HFFc6 (cell line): ENCODE measurements at regions not wholly inside any gene's neighbourhood (a gene's known extent, or its start where the extent isn't known, plus 50 kb on each side); places are given as distances from the start of the nearest gene placed in this dataset.

Source experiments
- DNase-seq: peaks from one replicate; pipeline ENCODE4 v3.0.0-alpha.2; 2018
- H3K27ac Mint-ChIP-seq: 2 replicates; pipeline ENCODE4 v1.8.0; 2020; ENCODE audit warnings: mild to moderate bottlenecking, mixed read lengths
- H3K27me3 Mint-ChIP-seq: 2 replicates; pipeline ENCODE4 v1.8.0; 2021; ENCODE audit warnings: mild to moderate bottlenecking, moderate library complexity, mixed read lengths; ENCODE audit not compliant: insufficient read depth
- H3K36me3 Mint-ChIP-seq: 2 replicates; pipeline ENCODE4 v1.8.0; 2021; ENCODE audit warnings: low read depth, mixed read lengths
- H3K4me1 Mint-ChIP-seq: 2 replicates; pipeline ENCODE4 v1.8.0; 2020; ENCODE audit warnings: low read depth, mixed read lengths
- H3K4me3 Mint-ChIP-seq: 2 replicates; pipeline ENCODE4 v1.8.0; 2020; ENCODE audit warnings: mild to moderate bottlenecking, moderate library complexity, mixed read lengths
- H3K9me3 Mint-ChIP-seq: 2 replicates; pipeline ENCODE4 v1.8.0; 2020; ENCODE audit warnings: mild to moderate bottlenecking, mixed read lengths
- TF ChIP-seq, protein P1 (sequence below): fragments of 200-600 bp; sonication (generic); IDR thresholded peaks from 2 replicates; pipeline ENCODE4 v1.5.0; 2021; ENCODE audit warnings: antibody characterized with exemption, mild to moderate bottlenecking

DNA sequence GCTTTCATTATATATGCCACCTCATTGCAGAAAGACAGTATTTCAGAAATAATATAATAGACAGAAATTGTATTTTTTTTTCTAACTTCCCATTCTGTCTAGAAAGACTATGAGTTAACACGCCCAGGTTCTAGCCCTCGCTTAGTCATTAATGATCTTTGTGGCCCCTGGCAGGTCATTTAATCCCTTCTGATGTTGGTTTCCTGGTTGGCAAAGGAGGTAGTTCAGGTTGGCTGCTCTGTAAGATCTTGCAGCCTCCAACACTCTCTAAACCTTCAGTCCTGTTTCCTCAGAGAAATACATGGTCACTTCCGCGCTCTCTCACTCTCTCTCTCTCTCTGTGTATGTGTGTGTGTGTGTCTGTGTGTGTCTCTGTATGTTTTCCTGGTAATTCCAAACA is 156.3 kb upstream of the NOCT start:
- no peak for DNase-seq
- Mint-ChIP-seq H3K27ac (no peak overlapping the region), H3K4me3 (no peak overlapping the region), H3K4me1 (peaks cover 7% of the 10 kb centered on the region), H3K9me3 (no peaks in the 10 kb centered on the region), H3K36me3 (no peaks in the 10 kb centered on the region), H3K27me3 (peaks cover 15% of the 10 kb centered on the region)
- TF ChIP-seq, protein P1, sequence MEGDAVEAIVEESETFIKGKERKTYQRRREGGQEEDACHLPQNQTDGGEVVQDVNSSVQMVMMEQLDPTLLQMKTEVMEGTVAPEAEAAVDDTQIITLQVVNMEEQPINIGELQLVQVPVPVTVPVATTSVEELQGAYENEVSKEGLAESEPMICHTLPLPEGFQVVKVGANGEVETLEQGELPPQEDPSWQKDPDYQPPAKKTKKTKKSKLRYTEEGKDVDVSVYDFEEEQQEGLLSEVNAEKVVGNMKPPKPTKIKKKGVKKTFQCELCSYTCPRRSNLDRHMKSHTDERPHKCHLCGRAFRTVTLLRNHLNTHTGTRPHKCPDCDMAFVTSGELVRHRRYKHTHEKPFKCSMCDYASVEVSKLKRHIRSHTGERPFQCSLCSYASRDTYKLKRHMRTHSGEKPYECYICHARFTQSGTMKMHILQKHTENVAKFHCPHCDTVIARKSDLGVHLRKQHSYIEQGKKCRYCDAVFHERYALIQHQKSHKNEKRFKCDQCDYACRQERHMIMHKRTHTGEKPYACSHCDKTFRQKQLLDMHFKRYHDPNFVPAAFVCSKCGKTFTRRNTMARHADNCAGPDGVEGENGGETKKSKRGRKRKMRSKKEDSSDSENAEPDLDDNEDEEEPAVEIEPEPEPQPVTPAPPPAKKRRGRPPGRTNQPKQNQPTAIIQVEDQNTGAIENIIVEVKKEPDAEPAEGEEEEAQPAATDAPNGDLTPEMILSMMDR = no peak

DNA sequence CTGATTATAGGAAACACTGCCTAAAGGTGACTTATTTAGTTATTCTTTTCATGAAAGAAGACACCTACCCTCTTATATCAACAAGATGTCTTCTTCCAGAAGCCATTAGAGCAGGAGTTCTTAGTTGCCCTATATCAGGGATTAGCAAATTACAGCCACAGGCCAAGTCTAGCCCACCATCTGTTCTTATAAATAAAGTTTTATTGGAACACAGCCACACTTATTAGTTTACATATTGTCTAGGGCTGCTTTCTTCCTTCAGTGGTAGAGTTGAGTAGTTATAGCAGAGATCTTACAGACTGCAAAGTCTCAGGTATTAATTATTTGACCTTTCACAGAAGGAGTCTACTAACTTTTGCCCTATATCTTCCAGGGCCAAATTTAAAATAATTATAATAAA is 157.2 kb upstream of the NOCT start:
- no peak for DNase-seq
- H3K27me3 Mint-ChIP-seq = peaks cover 10% of the 10 kb centered on the region
- H3K4me3 Mint-ChIP-seq = no peak overlapping the region
- no peaks in the 10 kb centered on the region for H3K9me3 Mint-ChIP-seq
- TF ChIP-seq, protein P1 = no peak
- H3K4me1 Mint-ChIP-seq = peaks cover 7% of the 10 kb centered on the region
- H3K36me3 Mint-ChIP-seq = no peaks in the 10 kb centered on the region
- no peak overlapping the region for H3K27ac Mint-ChIP-seq

DNA sequence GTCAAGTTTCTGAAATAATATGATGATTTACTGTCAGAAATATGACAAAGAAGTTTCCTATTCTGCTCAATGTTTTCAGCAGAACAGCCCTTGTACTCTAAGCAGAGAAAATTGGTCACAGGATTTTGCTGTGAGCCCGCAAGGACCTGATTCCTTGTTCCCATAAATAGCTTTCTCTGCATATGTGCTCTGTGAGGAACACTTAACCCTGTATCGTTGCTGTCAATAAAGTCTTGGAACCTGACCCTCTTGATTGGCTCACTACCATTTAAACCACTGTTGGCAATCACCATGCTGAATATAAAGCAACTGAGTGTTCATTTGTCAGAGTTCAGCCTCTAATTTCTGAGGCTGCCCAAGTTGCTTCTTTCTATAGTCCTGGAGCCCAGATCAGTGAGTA is 158.2 kb upstream of the NOCT start:
- Mint-ChIP-seq H3K9me3 (no peaks in the 10 kb centered on the region), H3K4me3 (no peak overlapping the region), H3K4me1 (peaks cover 7% of the 10 kb centered on the region), H3K27ac (no peak overlapping the region), H3K27me3 (peaks cover 11% of the 10 kb centered on the region), H3K36me3 (no peaks in the 10 kb centered on the region)
- TF ChIP-seq, protein P1 = no peak
- no peak for DNase-seq

DNA sequence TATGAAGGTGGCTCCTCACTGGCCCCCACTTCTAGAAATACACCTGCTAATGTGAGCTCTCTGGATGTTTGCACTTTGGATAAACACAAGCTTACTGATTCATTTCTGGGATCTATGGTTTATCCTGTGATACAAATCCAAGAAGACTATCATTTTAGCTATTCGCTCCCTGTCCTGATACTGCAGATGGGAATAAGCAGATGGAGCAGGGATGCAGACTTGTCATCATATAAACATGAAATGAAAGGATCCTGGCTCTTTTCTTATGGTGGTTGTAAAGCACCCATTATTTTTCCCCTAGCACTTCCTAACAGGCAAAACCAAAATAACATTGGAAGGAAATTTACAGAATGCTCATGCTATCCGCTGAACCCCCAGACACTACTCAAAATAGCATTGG is 162.9 kb upstream of the NOCT start:
- DNase-seq = no peak
- TF ChIP-seq, protein P1 = no peak
- Mint-ChIP-seq H3K27ac (no peak overlapping the region), H3K27me3 (peaks cover 21% of the 10 kb centered on the region), H3K4me1 (peaks cover 5% of the 10 kb centered on the region; the same call in 1 of the 2 replicates), H3K36me3 (no peaks in the 10 kb centered on the region), H3K4me3 (no peak overlapping the region), H3K9me3 (no peaks in the 10 kb centered on the region)

DNA sequence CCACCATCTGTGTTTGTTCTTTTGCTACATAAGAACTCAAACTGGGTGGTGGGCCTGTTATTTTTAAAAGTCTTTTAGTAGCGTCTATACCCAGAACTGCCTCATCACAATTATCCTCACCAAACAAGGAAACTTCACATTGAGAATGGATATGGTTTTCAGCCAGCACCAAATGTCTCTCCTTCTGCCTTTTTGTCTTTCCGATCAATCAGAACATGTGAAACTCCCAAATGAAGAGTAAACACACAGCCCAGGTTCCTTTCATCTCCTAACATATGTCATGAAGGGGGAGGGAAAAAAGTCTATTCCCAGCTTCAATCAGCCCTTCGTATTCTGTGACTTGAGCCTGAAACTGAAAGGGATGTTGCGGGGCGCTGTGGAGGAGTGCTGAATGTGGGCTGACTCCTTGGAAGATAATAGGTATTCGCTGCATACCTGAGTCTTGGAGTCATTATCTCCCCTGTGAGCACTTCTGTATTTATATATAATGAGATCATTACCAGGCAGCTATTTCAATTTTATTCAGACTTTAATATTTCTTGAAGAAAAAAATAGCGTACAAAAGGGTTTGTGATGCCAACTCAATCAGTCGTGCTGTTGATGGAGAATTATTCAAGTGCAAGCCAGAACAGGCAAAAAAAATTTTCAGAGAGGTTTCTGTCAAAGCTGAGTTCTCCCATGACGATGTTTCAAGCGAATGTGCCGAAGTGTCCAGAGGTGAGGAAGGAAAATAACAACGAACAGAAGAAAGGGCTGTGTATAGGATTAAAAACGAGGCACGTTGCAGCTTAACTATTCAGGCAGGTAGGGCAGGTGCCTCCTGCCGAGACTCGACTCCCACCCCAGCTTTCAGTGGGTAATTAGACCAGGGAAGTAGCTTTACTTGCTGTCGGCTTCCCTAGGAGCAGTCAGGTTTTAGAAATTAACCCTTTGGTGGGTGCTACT is 163.9 kb upstream of the NOCT start:
- Mint-ChIP-seq H3K9me3 (no peaks in the 10 kb centered on the region), H3K36me3 (no peaks in the 10 kb centered on the region), H3K4me3 (no peak overlapping the region), H3K27me3 (peaks cover 21% of the 10 kb centered on the region), H3K4me1 (peaks cover 5% of the 10 kb centered on the region; the same call in 1 of the 2 replicates), H3K27ac (no peak overlapping the region)
- no peak for DNase-seq
- TF ChIP-seq, protein P1 = no peak
